Upper lobe of left lung (tissue), 4 donors: ENCODE measurements at regions not wholly inside any gene's neighbourhood (a gene's known extent, or its start where the extent isn't known, plus 50 kb on each side); places are given as distances from the start of the nearest gene placed in this dataset.

ENCODE experiments used
- CTCF ChIP-seq, 6 experiments: fragments of 450-650 bp in 4 of 6; fragments of 200-600 bp in 2 of 6; sonication (generic) in 2 of 6; IDR thresholded peaks; one replicate each; pipeline ENCODE4 v1.5.1; 2016 to 2019; ENCODE audit warnings: antibody characterized with exemption in 6 of 6
- EP300 ChIP-seq, 4 donors: sonication (generic); formaldehyde crosslinking; IDR thresholded peaks; one replicate each; pipeline ENCODE4 v1.5.1; 2017; ENCODE audit warnings: antibody characterized with exemption in 4 of 4, control low read depth in 2 of 4
- POLR2A ChIP-seq, 4 donors: fragments of 450-650 bp; IDR thresholded peaks; one replicate each; pipeline ENCODE4 v1.5.1; 2016 to 2017; ENCODE audit warnings: antibody characterized with exemption in 4 of 4, mild to moderate bottlenecking in 2 of 4
- POLR2AphosphoS5 ChIP-seq, 2 donors: sonication (generic); formaldehyde crosslinking; IDR thresholded peaks; one replicate each; pipeline ENCODE4 v1.5.1; 2017; ENCODE audit warnings: antibody characterized with exemption in 2 of 2

GRCh38 chr14:53865711-53866110, 90.9 kb downstream of the BMP4 start:
- TF ChIP-seq EP300 (IDR thresholded peaks at IDR 0.05) (no peak), POLR2AphosphoS5 (IDR thresholded peaks at IDR 0.05) (no peak), CTCF (IDR thresholded peaks at IDR 0.05) (no peak), POLR2A (IDR thresholded peaks at IDR 0.05) (no peak)
